Esophagus squamous epithelium (tissue), 4 donors: ENCODE measurements at regions not wholly inside any gene's neighbourhood (a gene's known extent, or its start where the extent isn't known, plus 50 kb on each side); places are given as distances from the start of the nearest gene placed in this dataset.

Experiments
- POLR2A ChIP-seq, 4 donors: fragments of 450-650 bp; IDR thresholded peaks; one replicate each; pipeline ENCODE4 v1.6.1; 2017; ENCODE audit warnings: antibody characterized with exemption in 4 of 4, mild to moderate bottlenecking in 4 of 4, moderate library complexity in 3 of 4
- TF ChIP-seq, protein P1 (sequence below), 6 experiments: fragments of 450-650 bp in 4 of 6; fragments of 200-600 bp in 2 of 6; sonication (generic) in 2 of 6; IDR thresholded peaks; one replicate each; pipeline ENCODE4 v1.5.1; 2016 to 2019; ENCODE audit warnings: antibody characterized with exemption in 6 of 6, mild to moderate bottlenecking in 4 of 6, moderate library complexity in 4 of 6

DNA sequence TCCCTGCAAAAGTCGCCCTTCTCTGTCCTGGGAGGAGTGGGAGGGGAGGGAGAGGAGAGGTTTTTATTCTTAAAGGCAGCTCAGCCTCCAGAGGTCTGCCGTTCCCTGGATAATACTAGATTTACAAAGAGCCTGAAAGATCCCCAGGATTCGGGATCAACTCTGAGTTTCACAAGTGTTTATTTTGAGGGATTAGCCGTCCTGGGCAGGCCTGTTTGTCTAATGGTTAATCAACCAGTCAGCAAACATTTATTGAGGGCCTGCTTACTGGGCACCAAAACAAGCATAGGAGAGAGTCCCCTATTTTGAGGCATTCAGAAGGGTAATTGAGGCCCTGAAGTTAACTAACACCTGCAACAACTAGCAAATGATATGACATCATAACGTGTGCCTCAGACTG is 152.6 kb upstream of the SLC1A4 start:
- TF ChIP-seq, protein P1, sequence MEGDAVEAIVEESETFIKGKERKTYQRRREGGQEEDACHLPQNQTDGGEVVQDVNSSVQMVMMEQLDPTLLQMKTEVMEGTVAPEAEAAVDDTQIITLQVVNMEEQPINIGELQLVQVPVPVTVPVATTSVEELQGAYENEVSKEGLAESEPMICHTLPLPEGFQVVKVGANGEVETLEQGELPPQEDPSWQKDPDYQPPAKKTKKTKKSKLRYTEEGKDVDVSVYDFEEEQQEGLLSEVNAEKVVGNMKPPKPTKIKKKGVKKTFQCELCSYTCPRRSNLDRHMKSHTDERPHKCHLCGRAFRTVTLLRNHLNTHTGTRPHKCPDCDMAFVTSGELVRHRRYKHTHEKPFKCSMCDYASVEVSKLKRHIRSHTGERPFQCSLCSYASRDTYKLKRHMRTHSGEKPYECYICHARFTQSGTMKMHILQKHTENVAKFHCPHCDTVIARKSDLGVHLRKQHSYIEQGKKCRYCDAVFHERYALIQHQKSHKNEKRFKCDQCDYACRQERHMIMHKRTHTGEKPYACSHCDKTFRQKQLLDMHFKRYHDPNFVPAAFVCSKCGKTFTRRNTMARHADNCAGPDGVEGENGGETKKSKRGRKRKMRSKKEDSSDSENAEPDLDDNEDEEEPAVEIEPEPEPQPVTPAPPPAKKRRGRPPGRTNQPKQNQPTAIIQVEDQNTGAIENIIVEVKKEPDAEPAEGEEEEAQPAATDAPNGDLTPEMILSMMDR (IDR thresholded peaks at IDR 0.05), result no peak
- TF ChIP-seq POLR2A (IDR thresholded peaks at IDR 0.05), result no peak
